ENCODE measurements at regions not wholly inside any gene's neighbourhood (a gene's known extent, or its start where the extent isn't known, plus 50 kb on each side); places are given as distances from the start of the nearest gene placed in this dataset.
"Not testable (repeated sequence)": the region's sequence is repeated elsewhere in the genome, so short reads cannot be mapped to it uniquely, and the experiment has no call there.

DNA sequence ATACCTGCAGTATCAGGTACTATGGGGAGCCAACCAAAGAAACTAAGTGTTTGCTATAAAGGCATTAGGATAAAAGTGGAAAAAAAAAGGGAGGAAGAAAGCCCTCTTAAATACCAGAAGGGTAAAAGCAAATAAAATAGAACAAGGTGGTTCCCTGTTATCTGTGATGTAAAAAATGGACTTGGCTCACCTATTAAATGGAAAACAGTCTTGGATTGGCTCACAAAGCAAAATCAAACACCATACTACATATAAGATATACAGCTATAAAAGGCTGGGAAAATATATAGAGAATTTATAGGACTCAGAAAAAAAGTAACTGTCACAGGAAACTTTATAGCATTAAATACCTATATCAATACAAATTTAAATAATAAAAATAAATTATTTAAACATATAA is 73.5 kb upstream of the FBXO28 start:
- TF ChIP-seq, protein P1, sequence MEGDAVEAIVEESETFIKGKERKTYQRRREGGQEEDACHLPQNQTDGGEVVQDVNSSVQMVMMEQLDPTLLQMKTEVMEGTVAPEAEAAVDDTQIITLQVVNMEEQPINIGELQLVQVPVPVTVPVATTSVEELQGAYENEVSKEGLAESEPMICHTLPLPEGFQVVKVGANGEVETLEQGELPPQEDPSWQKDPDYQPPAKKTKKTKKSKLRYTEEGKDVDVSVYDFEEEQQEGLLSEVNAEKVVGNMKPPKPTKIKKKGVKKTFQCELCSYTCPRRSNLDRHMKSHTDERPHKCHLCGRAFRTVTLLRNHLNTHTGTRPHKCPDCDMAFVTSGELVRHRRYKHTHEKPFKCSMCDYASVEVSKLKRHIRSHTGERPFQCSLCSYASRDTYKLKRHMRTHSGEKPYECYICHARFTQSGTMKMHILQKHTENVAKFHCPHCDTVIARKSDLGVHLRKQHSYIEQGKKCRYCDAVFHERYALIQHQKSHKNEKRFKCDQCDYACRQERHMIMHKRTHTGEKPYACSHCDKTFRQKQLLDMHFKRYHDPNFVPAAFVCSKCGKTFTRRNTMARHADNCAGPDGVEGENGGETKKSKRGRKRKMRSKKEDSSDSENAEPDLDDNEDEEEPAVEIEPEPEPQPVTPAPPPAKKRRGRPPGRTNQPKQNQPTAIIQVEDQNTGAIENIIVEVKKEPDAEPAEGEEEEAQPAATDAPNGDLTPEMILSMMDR (IDR thresholded peaks at IDR 0.05): not testable (repeated sequence)
- not testable (repeated sequence) for TF ChIP-seq EZH2, EZH2phosphoT487 (IDR thresholded peaks at IDR 0.05)

Measured in neural progenitor cell (in vitro differentiated cells).